ENCODE measurements at regions not wholly inside any gene's neighbourhood (a gene's known extent, or its start where the extent isn't known, plus 50 kb on each side); places are given as distances from the start of the nearest gene placed in this dataset.

DNA sequence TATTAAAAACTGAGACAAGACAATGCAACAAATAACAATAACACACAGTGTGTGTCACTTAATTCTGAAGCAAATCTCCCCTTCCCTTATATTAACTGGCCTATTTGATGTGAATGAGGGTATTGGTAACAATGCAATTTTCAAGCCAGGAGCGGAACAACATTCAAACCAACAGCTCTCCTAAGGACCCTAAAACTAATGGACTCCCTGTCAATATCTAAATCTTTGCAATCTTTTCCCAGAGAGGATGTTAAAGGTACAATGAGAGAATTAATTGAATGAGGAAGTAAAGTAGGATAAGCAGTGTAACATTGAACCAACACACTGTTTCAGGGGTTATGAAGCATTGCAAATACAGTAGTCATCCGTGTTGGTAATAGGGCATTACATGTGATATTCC, 311.7 kb downstream of the HTR1A start:
- no TSS peak for BruUV-seq (replicated peaks)
- Histone ChIP-seq H2BK15ac (ENCODE audit: low read depth, low read length) (no peak overlapping the region), H3K4me2 (ENCODE audit: low read depth, low read length) (no peak overlapping the region), H2AFZ (replicated peaks; ENCODE audit: low read length, poor library complexity) (no peak overlapping the region), H3K4me3 (ENCODE audit: insufficient read depth, low read depth, low read length) (no peak overlapping the region), H3K9ac (ENCODE audit: low read depth, low read length) (no peak overlapping the region), H4K8ac (ENCODE audit: low read depth in 2 of 2, low read length in 2 of 2) (no peak overlapping the region), H3K4ac (ENCODE audit: low read depth, low read length) (no peak overlapping the region), H4K91ac (ENCODE audit: insufficient read depth, low read depth, low read length) (no peak overlapping the region), H3K14ac (replicated peaks; ENCODE audit: low read depth, low read length) (no peak overlapping the region), H2BK5ac (ENCODE audit: low read depth, low read length, poor library complexity, severe bottlenecking) (no peak overlapping the region), H2BK120ac (ENCODE audit: low read depth, low read length) (no peak overlapping the region), H3K18ac (ENCODE audit: low read depth, low read length) (no peak overlapping the region), H2AK9ac (replicated peaks; ENCODE audit: low read depth, low read length, poor library complexity) (no peak overlapping the region), H4K5ac (ENCODE audit: low read depth, low read length) (no peak overlapping the region), H3K23ac (ENCODE audit: low read depth, low read length) (no peak overlapping the region), H2BK20ac (ENCODE audit: low read depth, low read length) (no peak overlapping the region), H3K27me3 (ENCODE audit: control insufficient read depth, insufficient read depth, low read length) (no peaks in the 10 kb centered on the region), H3K9me3 (ENCODE audit: control insufficient read depth, insufficient read depth, low read length) (peaks cover 5% of the 10 kb centered on the region), H3K79me1 (ENCODE audit: low read depth in 1 of 2, low read length in 2 of 2) (no peaks in the 10 kb centered on the region), H2AK5ac (ENCODE audit: low read depth, low read length) (no peak overlapping the region), H3K56ac (ENCODE audit: extremely low read depth, insufficient read depth, low read length) (no peak overlapping the region), H3K4me1 (ENCODE audit: control insufficient read depth, insufficient read depth, low read length) (no peaks in the 10 kb centered on the region), H3K36me3 (ENCODE audit: control insufficient read depth, insufficient read depth, low read length) (no peaks in the 10 kb centered on the region), H4K20me1 (ENCODE audit: insufficient read depth, low read length) (no peaks in the 10 kb centered on the region), H3K9me1 (ENCODE audit: insufficient read depth, low read length) (no peaks in the 10 kb centered on the region), H3K27ac (ENCODE audit: insufficient read depth, low read length) (no peak overlapping the region)
- TF ChIP-seq NFE2L2 (IDR thresholded peaks at IDR 0.05; ENCODE audit: low read depth, low read length) (no peak), RCOR1 (IDR thresholded peaks at IDR 0.05; ENCODE audit: insufficient replicate concordance, low read length) (no peak), BHLHE40 (IDR thresholded peaks at IDR 0.05; ENCODE audit: low read depth, low read length) (no peak)
- no peak for ATAC-seq (ENCODE audit: low read depth)
- WGBS, 2 experiments (ENCODE audit: extremely low coverage in 2 of 2, insufficient read length in 1 of 2): no CpG with 5 or more reads among the region's 2 CpGs
- DNase-seq: no peak
- in situ Hi-C loops (cut with MboI; ENCODE audit: low sequenced_read_pairs): no loop called here
- dilution Hi-C loops (cut with HindIII; ENCODE audit: low sequenced_read_pairs, unreplicated experiment): no loop called here
- ChIA-PET CTCF (no interaction called here), POLR2A (ENCODE audit: unreplicated experiment) (no interaction called here)
- intact Hi-C loops (cut with micrococcal nuclease): no loop called here

Measured in IMR-90 (cell line).